HG03095 (cell line): ENCODE measurements at regions not wholly inside any gene's neighbourhood (a gene's known extent, or its start where the extent isn't known, plus 50 kb on each side); places are given as distances from the start of the nearest gene placed in this dataset.

Experiments used
- ATAC-seq: cut with Tn5 transposase; IDR thresholded peaks from one replicate; pipeline ENCODE4 v1.9.1; 2021; ENCODE audit warnings: moderate library complexity; ENCODE audit not compliant: unreplicated experiment

- no peak for ATAC-seq
Observed at GRCh38 chr2:118622913-118623312, 224.5 kb downstream of the EN1 start.

- ATAC-seq, result no peak
Observed at GRCh38 chr2:118622108-118622507, 225.3 kb downstream of the EN1 start.

- no peak for ATAC-seq
Observed at GRCh38 chr2:118618279-118618678, 229.2 kb downstream of the EN1 start.

GRCh38 chr2:118616432-118616831 is 231.0 kb downstream of the EN1 start:
- no peak for ATAC-seq

GRCh38 chr2:118614841-118615271 is 232.6 kb downstream of the EN1 start:
- ATAC-seq, result no peak

- ATAC-seq, result no peak
Observed at GRCh38 chr2:118613737-118614136, 233.7 kb downstream of the EN1 start.

GRCh38 chr2:118611691-118612090 is 235.8 kb downstream of the EN1 start:
- ATAC-seq, result no peak

GRCh38 chr2:118609138-118609537 is 238.3 kb downstream of the EN1 start:
- no peak for ATAC-seq

- ATAC-seq, result no peak
Observed at GRCh38 chr2:118607641-118608040, 239.8 kb downstream of the EN1 start.

GRCh38 chr2:118604811-118605210 is 242.6 kb downstream of the EN1 start:
- no peak for ATAC-seq

GRCh38 chr2:118604371-118604770 is 243.1 kb downstream of the EN1 start:
- no peak for ATAC-seq

- ATAC-seq, result no peak
Observed at GRCh38 chr2:118599141-118599540, 248.3 kb downstream of the EN1 start.

GRCh38 chr2:118596620-118597019 is 250.8 kb downstream of the EN1 start:
- no peak for ATAC-seq

- ATAC-seq, result no peak
Observed at GRCh38 chr2:118593257-118593656, 254.2 kb downstream of the EN1 start.

- ATAC-seq, result no peak
Observed at GRCh38 chr2:118591223-118591622, 256.2 kb downstream of the EN1 start.

GRCh38 chr2:118589721-118590120 is 257.7 kb downstream of the EN1 start:
- ATAC-seq, result no peak

GRCh38 chr2:118588850-118589249 is 258.6 kb downstream of the EN1 start:
- ATAC-seq, result no peak

GRCh38 chr2:118586312-118586711 is 261.1 kb downstream of the EN1 start:
- no peak for ATAC-seq

GRCh38 chr2:118584877-118585276 is 262.6 kb downstream of the EN1 start:
- ATAC-seq, result no peak

- ATAC-seq, result no peak
Observed at GRCh38 chr2:118584062-118584749, 263.2 kb downstream of the EN1 start.

- no peak for ATAC-seq
Observed at GRCh38 chr2:118582058-118582457, 265.4 kb downstream of the EN1 start.

GRCh38 chr2:118580651-118581050 is 266.8 kb downstream of the EN1 start:
- ATAC-seq, result no peak

GRCh38 chr2:118580107-118580506 is 267.3 kb downstream of the EN1 start:
- ATAC-seq, result no peak
